ENCODE measurements at regions not wholly inside any gene's neighbourhood (a gene's known extent, or its start where the extent isn't known, plus 50 kb on each side); places are given as distances from the start of the nearest gene placed in this dataset.
"Not testable (repeated sequence)": the region's sequence is repeated elsewhere in the genome, so short reads cannot be mapped to it uniquely, and the experiment has no call there.

DNA sequence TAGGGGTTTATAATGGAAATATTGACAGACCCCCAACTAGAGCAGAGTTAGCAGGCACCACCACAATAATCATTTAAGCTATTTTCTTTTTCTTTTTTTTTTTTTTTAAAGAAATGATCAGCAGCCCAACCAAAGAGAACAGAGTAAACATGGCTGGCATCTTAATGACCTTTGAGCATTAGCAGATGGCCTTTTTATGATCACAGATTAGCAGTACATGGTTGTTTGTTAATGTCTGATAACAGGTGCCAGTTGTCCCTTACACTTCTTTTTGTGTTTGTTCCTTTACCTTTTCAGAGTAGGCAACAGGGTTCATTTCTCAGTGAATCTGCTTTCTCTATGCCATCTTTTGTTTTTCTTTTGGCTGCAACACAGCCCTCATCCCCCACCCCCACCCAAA is 747.0 kb downstream of the BCL11A start:
- DNase-seq (ENCODE audit: low read depth, low spot score), result no peak

DNA sequence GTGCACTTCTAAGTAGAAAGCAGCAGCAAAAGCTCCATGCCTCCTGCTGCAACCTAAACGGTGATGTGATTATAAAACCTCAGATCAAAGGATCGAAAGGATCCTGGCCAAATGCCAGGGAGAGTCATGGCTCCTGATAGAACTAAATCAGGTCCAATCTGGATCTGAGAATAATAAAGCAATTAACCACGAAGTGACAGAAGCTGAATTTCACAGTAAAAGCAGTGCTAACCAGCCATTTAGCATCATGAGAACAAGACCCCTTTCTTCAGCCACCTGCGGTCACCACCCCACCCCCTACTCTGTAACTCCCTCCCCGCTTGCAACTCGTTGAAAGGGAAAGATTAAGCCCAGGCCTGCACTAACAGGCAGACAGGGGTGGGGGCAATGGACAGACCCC is 748.7 kb downstream of the BCL11A start:
- no peak for DNase-seq (ENCODE audit: low read depth, low spot score)

DNA sequence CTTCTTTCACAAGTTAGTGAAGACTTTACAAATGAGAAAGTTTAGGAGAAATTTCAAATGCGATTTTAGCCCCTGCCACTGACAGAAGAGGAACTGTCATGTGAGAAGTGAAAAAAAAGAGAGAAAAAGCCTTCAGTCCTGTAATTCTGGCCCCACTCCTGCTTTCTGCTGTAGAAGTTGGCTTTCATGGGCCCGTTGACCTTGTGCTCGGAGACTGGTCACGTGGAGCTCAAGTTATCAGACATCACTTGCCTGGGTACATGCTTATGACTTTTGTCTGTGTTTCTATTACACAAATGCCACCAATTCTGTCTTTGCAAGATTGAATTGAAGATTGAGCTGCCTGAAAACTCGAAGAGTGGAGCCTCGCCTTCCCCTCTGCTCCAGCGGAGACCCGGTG is 749.9 kb downstream of the BCL11A start:
- no peak for DNase-seq (ENCODE audit: low read depth, low spot score)

DNA sequence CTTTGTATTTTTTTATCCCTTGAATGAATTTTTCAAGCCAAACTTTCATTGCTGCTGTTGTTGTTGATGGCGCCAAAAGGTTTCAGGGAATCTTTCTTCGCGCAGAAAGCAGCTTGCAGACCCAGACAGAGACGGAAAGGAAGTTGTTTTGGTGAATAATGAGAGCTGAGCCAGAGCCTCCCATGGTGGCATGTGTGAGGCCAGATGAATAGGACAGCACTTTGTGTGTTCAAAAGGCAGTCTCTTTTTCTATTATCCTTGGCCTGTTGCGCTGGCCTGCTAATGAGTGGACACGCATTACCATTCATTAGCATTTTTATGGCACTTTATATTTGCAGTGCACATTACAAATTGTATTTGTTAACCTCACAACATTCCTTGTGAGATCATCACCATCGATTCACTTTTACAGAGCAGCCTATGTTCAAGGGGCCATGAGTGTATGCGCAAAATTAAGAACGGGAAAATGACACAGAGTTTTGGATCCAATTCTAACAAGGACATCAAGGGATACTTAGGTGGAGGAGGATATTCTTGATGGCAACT is 754.7 kb downstream of the BCL11A start:
- no peak for DNase-seq (ENCODE audit: low read depth, low spot score)

DNA sequence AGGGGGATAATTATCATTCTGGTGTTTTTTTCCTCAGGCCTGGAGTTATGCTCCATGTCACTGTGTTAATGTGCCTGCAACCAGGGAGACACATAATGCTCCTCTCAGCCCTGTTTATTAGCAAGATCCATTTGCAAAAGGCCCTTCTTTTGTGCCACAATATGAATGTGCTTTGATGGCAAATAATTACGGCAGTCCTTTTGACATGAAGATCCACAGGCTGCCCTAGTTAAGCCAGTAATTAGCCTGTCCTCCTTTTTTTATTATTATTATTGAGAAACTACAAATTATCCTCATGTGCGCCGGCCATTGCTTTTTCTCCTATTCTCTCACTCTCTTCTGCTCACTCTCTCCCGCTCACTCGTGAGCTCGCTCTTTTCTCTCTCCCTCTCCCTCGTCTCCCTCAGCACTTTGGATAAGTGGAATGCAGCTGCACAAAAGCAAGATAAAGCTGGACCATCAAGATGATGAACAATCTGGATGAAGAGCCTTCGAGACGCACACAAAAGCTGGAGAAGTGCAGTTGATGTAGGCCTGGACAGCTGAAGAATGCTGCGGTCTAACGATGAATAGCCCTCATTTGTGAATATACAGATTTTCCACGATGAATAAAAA is 762.3 kb downstream of the BCL11A start:
- DNase-seq (ENCODE audit: low read depth, low spot score), result no peak

DNA sequence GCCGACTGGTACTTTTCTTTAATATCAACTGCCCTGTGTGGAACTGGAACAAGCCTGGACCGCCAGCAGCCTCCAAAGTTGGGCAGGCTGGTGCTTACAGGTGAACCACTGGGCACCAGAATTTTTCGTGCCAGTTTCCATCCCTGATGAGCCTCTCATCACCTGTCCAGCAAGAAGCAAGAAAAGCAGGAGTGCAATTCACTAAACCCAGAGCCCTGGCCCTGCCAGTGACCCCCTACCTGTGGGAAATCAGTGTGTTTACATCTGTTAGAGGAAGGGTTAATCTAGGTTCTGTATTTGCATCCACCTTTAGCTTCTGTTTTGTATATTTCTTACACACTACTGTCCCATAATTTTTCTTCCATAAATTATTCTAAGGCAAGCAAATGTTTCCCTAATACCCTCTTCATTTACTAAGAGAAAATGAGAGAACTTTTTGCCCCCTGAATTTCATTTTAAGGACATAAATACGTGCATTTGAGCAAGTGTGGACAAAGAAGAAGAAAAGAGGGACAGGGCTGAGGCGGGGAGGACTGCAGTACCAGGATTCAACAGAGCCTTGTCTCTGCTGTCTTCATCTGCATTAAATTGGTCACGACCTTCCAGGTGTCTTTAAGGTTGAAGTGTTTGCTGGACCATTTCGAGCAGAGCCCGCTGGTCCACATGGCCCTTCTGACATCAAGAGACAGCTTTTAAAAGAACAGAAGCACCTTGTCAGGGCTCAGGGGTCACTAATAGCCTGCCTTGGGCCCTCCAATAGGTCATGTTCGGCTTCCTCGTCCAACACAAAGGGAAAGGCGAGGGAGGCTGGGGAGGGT is 763.1 kb downstream of the BCL11A start:
- DNase-seq (ENCODE audit: low read depth, low spot score), result no peak

DNA sequence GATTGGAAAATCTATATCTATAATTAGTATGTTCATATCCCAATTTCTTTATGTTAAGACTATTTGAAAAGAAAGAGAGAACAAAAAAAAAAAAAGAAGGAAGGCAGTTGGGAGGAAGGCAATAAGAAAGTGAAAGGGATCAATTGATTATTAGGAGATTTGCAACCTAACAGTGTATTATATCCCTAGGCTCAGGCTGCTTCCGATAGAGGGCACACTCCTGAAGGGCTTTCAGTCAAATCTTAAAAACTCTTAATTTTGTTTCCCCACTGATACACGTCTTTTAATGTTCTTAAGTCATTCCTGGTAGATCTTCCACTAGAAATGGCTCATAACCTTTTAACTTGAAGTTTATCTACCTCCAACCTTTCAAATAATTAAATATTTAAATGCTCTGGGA is 763.9 kb downstream of the BCL11A start:
- DNase-seq (ENCODE audit: low read depth, low spot score), result no peak

DNA sequence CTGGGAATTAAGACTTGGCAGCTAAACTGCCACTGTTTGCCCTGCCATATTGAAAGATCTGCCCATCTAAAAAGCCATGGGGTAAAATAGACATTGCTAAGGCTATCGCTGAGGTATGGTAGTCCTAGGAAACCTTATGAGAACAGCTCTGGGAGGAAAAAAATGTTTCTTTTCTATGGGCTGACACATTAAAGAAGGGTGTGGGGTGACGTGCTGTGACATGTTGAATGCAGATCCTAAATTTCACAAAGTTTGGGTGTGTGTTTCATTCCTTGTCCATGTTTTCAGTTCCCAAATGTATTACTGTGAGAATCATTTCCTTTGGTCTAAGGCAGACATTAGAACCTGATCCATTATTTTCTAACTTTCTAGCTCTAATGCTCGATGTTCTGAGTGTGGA is 766.4 kb downstream of the BCL11A start:
- no peak for DNase-seq (ENCODE audit: low read depth, low spot score)

DNA sequence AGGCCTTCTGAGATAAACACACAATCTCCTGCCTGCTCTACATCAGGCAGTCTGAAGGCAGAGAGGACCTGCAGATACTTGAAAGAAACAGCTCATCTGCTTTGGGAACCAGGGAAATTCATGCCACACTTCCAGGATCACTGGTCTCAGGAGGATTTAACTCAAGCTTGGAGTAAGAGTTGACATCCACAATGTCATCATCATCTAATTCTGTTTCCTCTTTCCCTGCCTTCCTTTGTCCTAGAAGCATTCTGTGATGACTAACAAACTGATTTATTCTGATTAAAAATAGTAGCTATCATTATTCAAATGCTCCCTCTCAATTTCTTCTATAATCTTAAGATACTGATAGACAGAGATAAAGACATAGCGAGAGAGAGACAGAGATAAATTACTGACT is 766.8 kb downstream of the BCL11A start:
- DNase-seq (ENCODE audit: low read depth, low spot score), result no peak

DNA sequence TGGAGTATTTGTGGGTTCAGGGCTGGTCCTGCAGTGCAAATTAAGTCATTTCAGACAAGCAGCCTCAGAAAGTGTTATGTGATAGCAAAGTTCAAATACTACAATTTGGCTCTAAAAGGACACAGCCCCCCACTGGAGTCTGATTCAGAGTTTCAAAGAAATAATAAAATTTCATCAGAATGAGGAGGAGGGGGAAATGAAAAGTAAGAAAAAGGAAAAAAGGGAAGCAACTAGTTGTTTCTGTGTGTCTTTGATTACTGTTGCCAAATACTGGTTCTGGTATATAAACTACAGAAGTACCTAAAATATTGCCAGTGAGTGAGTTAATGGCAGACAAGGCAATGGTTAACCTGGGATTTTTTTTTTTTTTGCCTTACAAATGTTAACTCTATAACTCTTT is 773.9 kb downstream of the BCL11A start:
- no peak for DNase-seq (ENCODE audit: low read depth, low spot score)

DNA sequence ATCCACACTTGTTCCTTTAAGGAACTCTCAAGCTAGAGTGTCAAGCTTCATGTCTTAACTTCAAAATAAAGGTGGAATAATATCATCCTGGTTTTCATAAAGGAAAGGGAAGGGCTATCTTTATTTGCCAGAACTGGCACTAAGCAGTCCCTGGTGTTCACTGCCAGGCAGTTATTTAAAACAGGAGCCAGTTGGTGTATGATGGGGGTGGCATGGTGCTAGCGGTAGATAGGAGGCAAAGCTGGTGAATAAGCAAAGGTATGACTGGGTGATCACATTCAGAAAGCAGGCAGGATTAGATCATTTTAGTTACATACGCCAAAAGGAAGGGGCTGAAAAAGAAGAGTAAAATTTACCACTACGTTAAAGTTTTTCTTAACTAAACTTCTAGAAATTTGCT is 776.3 kb downstream of the BCL11A start:
- no peak for DNase-seq (ENCODE audit: low read depth, low spot score)

DNA sequence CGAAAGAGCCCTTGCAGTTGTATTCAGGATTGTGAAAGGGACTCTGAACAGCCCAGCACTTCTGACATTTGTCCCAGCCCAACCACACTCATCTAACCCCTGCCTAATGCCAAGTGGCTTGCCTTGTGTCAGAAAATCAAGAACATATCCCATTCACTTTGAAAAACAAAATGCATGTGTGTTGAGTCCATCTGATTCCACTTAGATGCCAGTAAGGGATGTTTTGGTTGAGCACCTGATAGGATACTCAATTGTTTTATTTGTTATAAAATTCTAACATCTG is 776.8 kb downstream of the BCL11A start:
- no peak for DNase-seq (ENCODE audit: low read depth, low spot score)

DNA sequence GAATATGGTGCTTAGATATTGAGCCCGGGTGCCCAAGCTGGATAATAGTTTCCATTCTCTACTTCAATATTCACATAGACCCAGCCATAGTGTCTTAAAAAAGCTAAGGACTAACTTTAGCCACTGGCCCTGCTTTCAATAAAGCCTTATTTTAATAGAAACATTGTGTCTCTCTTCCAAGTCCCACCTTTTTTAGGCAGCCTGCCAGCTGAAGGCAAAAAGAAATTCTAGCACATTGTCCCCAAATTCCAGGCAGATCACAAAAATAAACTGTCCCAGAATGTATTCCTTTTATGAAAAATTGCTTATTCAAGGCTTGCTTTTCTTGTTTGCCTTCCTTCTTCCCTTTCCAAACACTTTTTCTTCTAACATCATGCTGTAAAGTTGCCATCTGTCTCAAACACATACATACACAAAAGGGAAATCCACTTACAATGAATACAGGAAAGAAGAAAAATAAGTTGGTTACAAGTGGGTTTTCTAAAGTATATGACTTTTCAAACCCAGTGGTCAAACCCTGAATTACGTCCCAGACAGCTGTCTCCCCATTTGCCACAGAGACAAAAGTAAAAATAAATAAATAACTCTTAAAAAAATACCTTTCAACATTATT is 778.5 kb downstream of the BCL11A start:
- DNase-seq (ENCODE audit: low read depth, low spot score), result no peak

DNA sequence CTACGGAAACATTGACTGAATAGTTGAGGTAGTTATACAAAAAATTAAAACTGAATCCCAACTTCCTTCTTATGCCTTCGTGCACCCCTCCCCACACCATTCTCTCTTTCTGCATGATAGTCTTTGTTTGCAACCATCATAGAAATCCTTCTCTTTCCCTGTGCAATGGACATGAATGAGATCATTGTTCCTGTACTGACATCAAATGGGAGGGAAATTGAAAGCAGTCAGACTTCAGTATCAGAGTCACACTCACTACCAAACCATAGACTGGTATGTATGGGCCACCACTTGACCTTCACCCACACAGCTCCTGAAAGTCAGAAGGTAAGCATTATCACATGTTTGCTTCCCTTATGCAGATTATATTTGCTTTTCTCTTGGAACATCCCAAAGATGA is 782.8 kb downstream of the BCL11A start:
- no peak for DNase-seq (ENCODE audit: low read depth, low spot score)

DNA sequence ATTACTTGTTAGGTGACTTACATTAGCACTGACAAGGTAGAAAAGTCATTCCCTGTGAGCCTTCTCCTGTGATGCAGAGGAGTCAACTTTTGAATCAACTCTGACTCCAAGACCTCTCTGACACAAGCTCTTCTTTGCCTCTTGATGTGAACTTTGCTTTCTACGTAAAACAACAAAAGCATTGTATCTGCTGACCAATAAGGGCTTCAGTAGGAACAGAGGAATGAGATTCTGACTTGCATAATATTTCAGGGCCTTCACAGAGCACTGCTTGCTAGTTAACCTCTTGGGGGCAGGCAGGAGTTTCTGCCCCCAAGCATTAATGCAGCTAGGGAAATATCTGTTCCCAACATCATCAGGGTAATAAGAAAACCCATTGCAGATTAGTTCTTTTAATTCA is 791.5 kb downstream of the BCL11A start:
- no peak for DNase-seq (ENCODE audit: low read depth, low spot score)

DNA sequence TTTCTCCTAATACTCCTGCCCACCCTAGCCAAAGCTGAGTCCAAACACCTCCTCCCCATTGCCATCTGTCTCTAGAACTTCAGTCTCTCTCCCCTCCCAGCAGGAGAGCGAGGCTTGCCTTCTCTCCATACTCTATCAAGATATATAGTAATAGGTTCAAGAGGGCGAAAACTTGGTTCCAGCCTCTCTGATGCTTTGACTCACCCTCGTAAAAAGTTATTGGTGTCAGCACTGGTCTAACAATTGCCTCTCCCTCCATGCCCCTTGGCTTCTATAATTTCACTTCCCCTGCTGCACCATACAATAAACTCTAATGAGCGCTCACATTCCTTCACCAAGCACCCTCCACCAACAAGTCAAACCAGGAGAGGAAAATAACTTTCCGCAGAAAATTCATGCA is 797.3 kb downstream of the BCL11A start:
- no peak for DNase-seq (ENCODE audit: low read depth, low spot score)

DNA sequence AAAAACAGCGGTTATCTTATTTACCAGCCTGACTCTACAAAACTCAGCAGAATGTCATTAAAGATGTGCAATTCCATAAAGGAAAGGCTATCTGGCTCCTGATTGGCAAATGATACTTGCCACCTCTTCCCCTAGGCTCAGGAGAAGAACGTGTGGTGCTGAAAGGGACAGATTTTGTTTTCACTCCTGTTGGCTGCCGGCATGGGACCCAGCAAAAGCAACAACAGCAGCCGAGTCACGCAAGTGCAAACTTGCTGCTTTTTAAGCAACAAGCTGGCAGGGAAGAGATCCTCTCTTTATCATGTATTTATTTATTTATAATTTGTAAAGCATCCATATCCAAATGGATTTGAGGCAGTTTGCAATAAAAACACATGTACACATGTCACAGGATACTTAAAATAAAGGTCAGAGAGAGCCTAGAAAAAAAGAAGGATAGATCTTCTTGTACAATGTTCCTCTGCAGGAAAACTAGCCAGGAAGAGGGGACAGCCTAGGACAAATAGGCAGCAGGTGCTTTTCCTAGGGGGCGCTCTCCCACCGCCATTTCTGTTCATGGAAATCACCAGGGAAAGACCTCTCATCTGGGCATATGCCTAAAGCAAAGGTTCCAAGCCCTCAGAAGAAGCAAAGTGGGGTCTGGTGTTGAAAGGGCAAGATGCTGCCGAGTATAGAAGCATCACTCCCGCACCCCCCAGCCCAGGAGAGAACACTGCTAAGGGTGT is 799.3 kb downstream of the BCL11A start:
- DNase-seq (ENCODE audit: low read depth, low spot score), result no peak

DNA sequence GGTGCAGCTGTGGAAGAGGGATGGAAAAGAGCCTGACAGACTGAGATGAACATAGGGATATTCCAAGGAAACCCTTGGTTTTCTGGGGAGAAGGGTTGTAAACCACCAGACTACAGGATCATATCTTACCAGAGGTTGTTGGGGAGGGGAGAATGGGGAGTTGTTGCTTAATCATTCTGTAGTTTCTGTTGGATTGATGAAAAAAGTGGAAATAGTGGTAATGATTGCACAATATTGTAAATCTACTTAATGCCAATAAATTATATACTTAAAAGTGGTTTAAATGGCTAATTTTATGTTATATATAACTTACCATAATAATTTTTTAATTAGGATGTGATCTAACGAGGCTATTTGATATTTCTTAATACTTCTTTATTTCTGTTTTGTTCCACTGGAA is 800.9 kb downstream of the BCL11A start:
- no peak for DNase-seq (ENCODE audit: low read depth, low spot score)

DNA sequence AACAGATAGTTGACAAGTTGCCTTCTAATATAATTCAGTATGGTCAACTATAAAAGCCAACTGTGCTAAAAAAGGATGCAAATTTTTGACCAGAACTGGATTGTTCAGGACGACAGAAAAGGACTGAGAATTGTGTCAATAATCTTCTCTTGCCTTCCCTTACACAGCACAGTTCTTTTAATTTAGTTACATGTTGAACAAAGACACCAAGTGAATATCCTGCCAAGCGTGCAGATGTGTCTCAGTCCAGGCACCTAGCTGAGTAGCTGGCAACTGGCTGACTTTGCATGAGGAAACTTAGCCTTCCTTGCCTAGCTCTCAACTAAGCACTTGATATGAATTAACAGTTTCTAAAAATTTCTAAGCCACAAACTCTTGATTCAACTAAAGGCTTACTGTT is 801.4 kb downstream of the BCL11A start:
- DNase-seq (ENCODE audit: low read depth, low spot score), result no peak

DNA sequence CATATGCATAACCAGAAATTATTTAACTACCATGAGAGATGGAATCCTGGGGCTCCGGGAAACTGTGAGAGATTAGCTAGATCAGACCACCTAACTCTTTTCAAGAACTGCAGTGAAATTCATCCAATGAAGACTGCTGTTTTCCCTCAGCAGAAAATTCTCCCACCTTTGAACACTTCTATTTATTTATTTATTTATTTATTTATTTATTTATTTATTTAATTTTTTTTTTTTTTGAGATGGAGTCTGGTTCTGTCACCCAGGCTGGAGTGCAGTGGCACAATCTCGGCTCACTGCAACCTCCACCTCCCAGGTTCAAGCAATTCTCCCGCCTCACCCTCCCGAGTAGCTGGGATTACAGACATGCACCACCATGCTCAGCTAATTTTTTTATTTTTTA is 802.2 kb downstream of the BCL11A start:
- not testable (repeated sequence) for DNase-seq (ENCODE audit: low read depth, low spot score)

DNA sequence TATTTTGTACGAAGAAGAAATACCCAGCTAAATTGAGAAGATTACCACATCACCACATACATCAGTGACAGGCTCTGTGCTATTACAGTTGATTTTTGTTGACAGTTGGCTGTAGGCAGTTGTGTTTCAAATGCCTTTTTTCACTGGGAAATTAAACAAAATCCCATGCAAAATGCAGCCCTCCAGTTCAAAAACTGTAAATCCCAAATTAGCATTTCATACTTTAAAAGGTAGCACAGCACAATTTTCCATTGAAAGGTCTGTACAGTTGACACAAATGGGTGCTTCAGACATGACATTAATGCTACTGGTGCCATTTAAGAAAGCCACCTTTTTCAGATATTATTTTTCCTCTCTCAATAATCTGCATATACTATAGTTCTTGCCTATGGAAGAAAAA is 807.2 kb downstream of the BCL11A start:
- DNase-seq (ENCODE audit: low read depth, low spot score), result no peak

DNA sequence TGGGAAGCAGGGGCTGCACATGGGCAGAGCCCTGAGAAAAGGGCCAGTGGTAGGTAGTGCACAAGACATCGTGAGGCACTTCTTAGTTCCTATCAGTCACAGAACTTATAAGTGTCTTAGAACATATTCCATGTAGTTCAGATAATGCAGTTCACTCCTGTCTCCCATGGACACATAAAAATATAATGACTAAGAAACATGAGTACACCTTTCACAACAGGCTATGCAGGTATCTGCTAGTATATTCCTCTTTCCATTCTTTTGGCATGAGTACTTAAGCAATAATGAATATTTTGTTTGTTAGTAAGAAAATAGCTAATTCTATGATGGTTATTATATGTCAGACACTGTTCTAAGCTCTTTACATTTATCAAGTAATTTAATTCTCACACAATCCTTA is 808.4 kb downstream of the BCL11A start:
- no peak for DNase-seq (ENCODE audit: low read depth, low spot score)
